H9 (cell line): ENCODE measurements at regions not wholly inside any gene's neighbourhood (a gene's known extent, or its start where the extent isn't known, plus 50 kb on each side); places are given as distances from the start of the nearest gene placed in this dataset.

ENCODE experiments used
- DNase-seq: peaks from one replicate; pipeline ENCODE4 v3.0.0-alpha.2; 2017
- H2AFZ ChIP-seq: one replicate; pipeline ENCODE4 v1.6.1; 2013; ENCODE audit warnings: mild to moderate bottlenecking, low read length, control low read depth, moderate library complexity
- H2AK5ac ChIP-seq: 2 replicates; pipeline ENCODE4 v1.6.1; 2013; ENCODE audit warnings: low read length, control low read depth, mixed read lengths; ENCODE audit not compliant: insufficient read length
- H2BK120ac ChIP-seq: one replicate; pipeline ENCODE4 v1.6.1; 2013; ENCODE audit warnings: low read depth, mild to moderate bottlenecking, low read length, control low read depth, inconsistent platforms; ENCODE audit not compliant: poor library complexity, severe bottlenecking
- H2BK12ac ChIP-seq: 2 replicates; pipeline ENCODE4 v1.6.1; 2013; ENCODE audit warnings: low read length, control low read depth, mixed read lengths, low read depth; ENCODE audit not compliant: insufficient read length
- H2BK15ac ChIP-seq: 2 replicates; pipeline ENCODE4 v1.6.1; 2013; ENCODE audit warnings: low read depth, low read length, control low read depth
- H2BK20ac ChIP-seq: one replicate; pipeline ENCODE4 v1.6.1; 2013; ENCODE audit warnings: low read depth, mild to moderate bottlenecking, low read length, control low read depth, inconsistent platforms; ENCODE audit not compliant: poor library complexity, severe bottlenecking
- H2BK5ac ChIP-seq: 2 replicates; pipeline ENCODE4 v1.6.1; 2013; ENCODE audit warnings: low read length, control low read depth, mixed read lengths; ENCODE audit not compliant: insufficient read length
- H3K14ac ChIP-seq: 2 replicates; pipeline ENCODE4 v1.6.1; 2013; ENCODE audit warnings: low read length, control low read depth; ENCODE audit not compliant: insufficient read depth
- H3K18ac ChIP-seq: 2 replicates; pipeline ENCODE4 v1.6.1; 2013; ENCODE audit warnings: low read depth, mild to moderate bottlenecking, mixed read lengths, low read length, control low read depth; ENCODE audit not compliant: insufficient read length
- H3K23ac ChIP-seq: 2 replicates; pipeline ENCODE4 v1.6.1; 2013; ENCODE audit warnings: low read length, control low read depth, mixed read lengths, low read depth; ENCODE audit not compliant: insufficient read length
- H3K23me2 ChIP-seq: 2 replicates; pipeline ENCODE4 v1.6.1; 2013; ENCODE audit warnings: low read depth, mild to moderate bottlenecking, mixed read lengths, low read length, control low read depth; ENCODE audit not compliant: insufficient read length, poor library complexity, severe bottlenecking
- H3K27ac ChIP-seq: 2 replicates; pipeline ENCODE4 v1.5.1; 2013; ENCODE audit warnings: low read length, control low read depth, mixed read lengths, low read depth; ENCODE audit not compliant: insufficient read length
- H3K27me3 ChIP-seq: 2 replicates; pipeline ENCODE4 v1.6.1; 2013; ENCODE audit warnings: low read length, control low read depth, inconsistent platforms; ENCODE audit not compliant: insufficient read depth
- H3K4ac ChIP-seq: 2 replicates; pipeline ENCODE4 v1.6.1; 2013; ENCODE audit warnings: low read depth, mild to moderate bottlenecking, control low read depth, inconsistent platforms, low read length, moderate library complexity
- H3K4me1 ChIP-seq: 2 replicates; pipeline ENCODE4 v1.6.1; 2013; ENCODE audit warnings: low read length, control low read depth, inconsistent platforms; ENCODE audit not compliant: insufficient read depth
- H3K4me2 ChIP-seq: 2 replicates; pipeline ENCODE4 v1.6.1; 2013; ENCODE audit warnings: low read length, control low read depth, mixed read lengths; ENCODE audit not compliant: insufficient read length, insufficient read depth
- H3K56ac ChIP-seq: 2 replicates; pipeline ENCODE4 v1.6.1; 2013; ENCODE audit warnings: low read depth, mild to moderate bottlenecking, mixed read lengths, low read length, control low read depth; ENCODE audit not compliant: insufficient read length
- H3K79me1 ChIP-seq: 2 replicates; pipeline ENCODE4 v1.6.1; 2013; ENCODE audit warnings: low read depth, mild to moderate bottlenecking, moderate library complexity, low read length, control low read depth, inconsistent platforms; ENCODE audit not compliant: insufficient read depth, poor library complexity, severe bottlenecking
- H3K79me2 ChIP-seq: 2 replicates; pipeline ENCODE4 v1.6.1; 2013; ENCODE audit warnings: low read length, control low read depth, inconsistent platforms; ENCODE audit not compliant: insufficient read depth
- H3K9ac ChIP-seq: 2 replicates; pipeline ENCODE4 v1.6.1; 2013; ENCODE audit warnings: low read length, control low read depth, mixed read lengths; ENCODE audit not compliant: insufficient read length; ENCODE audit errors: extremely low read depth
- H3K9me3 ChIP-seq: one replicate; pipeline ENCODE4 v1.6.1; 2013; ENCODE audit warnings: low read depth, low read length, inconsistent platforms; ENCODE audit not compliant: control insufficient read depth
- H3T11ph ChIP-seq: one replicate; pipeline ENCODE4 v1.6.1; 2013; ENCODE audit warnings: mild to moderate bottlenecking, low read length, control low read depth, inconsistent platforms
- H4K20me1 ChIP-seq: one replicate; pipeline ENCODE4 v1.6.1; 2013; ENCODE audit not compliant: control insufficient read depth, insufficient read length, insufficient read depth
- H4K5ac ChIP-seq: 2 replicates; pipeline ENCODE4 v1.6.1; 2013; ENCODE audit warnings: low read depth, mild to moderate bottlenecking, mixed read lengths, low read length, control low read depth; ENCODE audit not compliant: insufficient read length
- H4K8ac ChIP-seq: replicated peaks from 2 replicates; pipeline ENCODE4 v1.6.1; 2013; ENCODE audit warnings: low read length, control low read depth, mixed read lengths, low read depth; ENCODE audit not compliant: insufficient read length
- H4K91ac ChIP-seq: 2 replicates; pipeline ENCODE4 v1.6.1; 2013; ENCODE audit warnings: low read depth, mild to moderate bottlenecking, moderate library complexity, mixed read lengths, low read length, control low read depth; ENCODE audit not compliant: insufficient read length
- H3K27ac Mint-ChIP-seq, 3 experiments: 2 replicates in 2 of 3; 3 replicates in 1 of 3; pipeline ENCODE4 v1.8.0; 2020 to 2021; ENCODE audit warnings: mixed read lengths in 3 of 3, mild to moderate bottlenecking in 1 of 3, moderate library complexity in 1 of 3
- H3K27me3 Mint-ChIP-seq: 2 replicates; pipeline ENCODE4 v1.8.0; 2021; ENCODE audit warnings: low read depth, mild to moderate bottlenecking, moderate library complexity, mixed read lengths
- H3K36me3 Mint-ChIP-seq, 3 experiments: 2 replicates in 2 of 3; 3 replicates in 1 of 3; pipeline ENCODE4 v1.8.0; 2020 to 2021; ENCODE audit warnings: low read depth in 3 of 3, mixed read lengths in 3 of 3; ENCODE audit not compliant: insufficient read depth in 1 of 3
- H3K4me1 Mint-ChIP-seq, 2 experiments: 2 replicates each; pipeline ENCODE4 v1.8.0; 2020; ENCODE audit warnings: mixed read lengths in 2 of 2
- H3K4me3 Mint-ChIP-seq, 2 experiments: 2 replicates in 1 of 2; 3 replicates in 1 of 2; pipeline ENCODE4 v1.8.0; 2020 to 2021; ENCODE audit warnings: mild to moderate bottlenecking in 2 of 2, mixed read lengths in 2 of 2, moderate library complexity in 1 of 2
- H3K9me3 Mint-ChIP-seq, 2 experiments: 2 replicates in 1 of 2; 3 replicates in 1 of 2; pipeline ENCODE4 v1.8.0; 2020; ENCODE audit warnings: mild to moderate bottlenecking in 2 of 2, mixed read lengths in 2 of 2, moderate library complexity in 1 of 2
- WGBS: extraction: QIAGEN DNeasy Blood & Tissue Kit; methylation state at CpG from one replicate; pipeline ENCODE4 v1.1.7; 2013; ENCODE audit warnings: missing lambda C conversion rate, low lambda C conversion rate, mixed read lengths; ENCODE audit not compliant: insufficient read length; ENCODE audit errors: extremely low coverage; 5-methylcytosine and 5-hydroxymethylcytosine counted together
- TF ChIP-seq, protein P1 (sequence below): fragments of 200-600 bp; sonication (generic); conservative IDR thresholded peaks from 3 replicates; pipeline ENCODE4 v1.8.0; 2021; ENCODE audit warnings: antibody characterized with exemption, mild to moderate bottlenecking

DNA sequence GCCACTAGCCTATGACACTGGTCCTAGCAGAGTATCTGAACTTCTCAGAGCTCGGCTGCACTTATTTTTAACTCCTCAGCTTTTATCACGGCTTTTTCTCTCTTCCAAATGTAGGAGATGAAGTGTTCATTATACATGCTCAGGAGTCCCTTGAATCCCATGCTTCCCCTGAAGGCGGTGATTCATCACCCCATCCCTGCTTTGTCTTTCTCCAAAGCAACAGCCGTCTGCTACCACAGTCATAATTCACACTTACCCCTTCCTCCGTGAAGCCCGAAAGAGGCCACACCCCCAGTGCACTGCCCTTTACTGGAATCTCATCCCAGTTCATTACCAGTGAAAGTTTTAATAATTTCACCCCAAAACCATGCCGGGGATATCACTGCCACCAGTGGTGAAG is 301.5 kb upstream of the SHH start:
- no peaks in the 10 kb centered on the region; a peak in 1 of 5 replicates for H3K9me3 Mint-ChIP-seq

More for the DNA sequence above, 301.5 kb upstream of the SHH start:
- Histone ChIP-seq H3K14ac (no peak overlapping the region), H3K9me3 (no peaks in the 10 kb centered on the region), H3K4ac (no peak overlapping the region), H2BK12ac (no peak overlapping the region), H2AK5ac (no peak overlapping the region), H2BK15ac (no peak overlapping the region), H3K4me2 (no peak overlapping the region), H3K27ac (no peak overlapping the region), H2BK20ac (no peak overlapping the region), H3K18ac (no peak overlapping the region), H4K8ac (no peak overlapping the region), H3K79me1 (no peaks in the 10 kb centered on the region), H3K23ac (no peak overlapping the region), H3T11ph (no peak overlapping the region), H4K5ac (no peak overlapping the region), H3K23me2 (no peaks in the 10 kb centered on the region), H2BK5ac (no peak overlapping the region), H3K9ac (no peak overlapping the region), H2AFZ (no peak overlapping the region), H3K56ac (no peak overlapping the region), H2BK120ac (no peak overlapping the region), H4K20me1 (no peaks in the 10 kb centered on the region), H3K79me2 (no peaks in the 10 kb centered on the region; the same call in 1 of the 2 replicates), H4K91ac (no peak overlapping the region), H3K27me3 (no peaks in the 10 kb centered on the region), H3K4me1 (no peaks in the 10 kb centered on the region)
- Mint-ChIP-seq H3K27me3 (no peaks in the 10 kb centered on the region; the same call in 1 of the 2 replicates), H3K4me1 (no peaks in the 10 kb centered on the region), H3K4me3 (no peak overlapping the region), H3K27ac (no peak overlapping the region), H3K36me3 (no peaks in the 10 kb centered on the region; a peak in 1 of 7 replicates)
- no peak for DNase-seq
- TF ChIP-seq, protein P1, sequence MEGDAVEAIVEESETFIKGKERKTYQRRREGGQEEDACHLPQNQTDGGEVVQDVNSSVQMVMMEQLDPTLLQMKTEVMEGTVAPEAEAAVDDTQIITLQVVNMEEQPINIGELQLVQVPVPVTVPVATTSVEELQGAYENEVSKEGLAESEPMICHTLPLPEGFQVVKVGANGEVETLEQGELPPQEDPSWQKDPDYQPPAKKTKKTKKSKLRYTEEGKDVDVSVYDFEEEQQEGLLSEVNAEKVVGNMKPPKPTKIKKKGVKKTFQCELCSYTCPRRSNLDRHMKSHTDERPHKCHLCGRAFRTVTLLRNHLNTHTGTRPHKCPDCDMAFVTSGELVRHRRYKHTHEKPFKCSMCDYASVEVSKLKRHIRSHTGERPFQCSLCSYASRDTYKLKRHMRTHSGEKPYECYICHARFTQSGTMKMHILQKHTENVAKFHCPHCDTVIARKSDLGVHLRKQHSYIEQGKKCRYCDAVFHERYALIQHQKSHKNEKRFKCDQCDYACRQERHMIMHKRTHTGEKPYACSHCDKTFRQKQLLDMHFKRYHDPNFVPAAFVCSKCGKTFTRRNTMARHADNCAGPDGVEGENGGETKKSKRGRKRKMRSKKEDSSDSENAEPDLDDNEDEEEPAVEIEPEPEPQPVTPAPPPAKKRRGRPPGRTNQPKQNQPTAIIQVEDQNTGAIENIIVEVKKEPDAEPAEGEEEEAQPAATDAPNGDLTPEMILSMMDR = no peak
- WGBS = no CpG with 5 or more reads among the region's 7 CpGs
